ENCODE measurements at regions not wholly inside any gene's neighbourhood (a gene's known extent, or its start where the extent isn't known, plus 50 kb on each side); places are given as distances from the start of the nearest gene placed in this dataset.

GRCh38 chr7:138369797-138370196 is 90.3 kb upstream of the TRIM24 start:
- Histone ChIP-seq H3F3A (ENCODE audit: insufficient read depth, low read length, poor library complexity, severe bottlenecking) (no peaks in the 10 kb centered on the region), H3K9me2 (ENCODE audit: insufficient read depth, low read length) (no peaks in the 10 kb centered on the region), H4K20me1 (ENCODE audit: insufficient read depth) (no peaks in the 10 kb centered on the region), H3K4me3 (ENCODE audit: low read length) (no peak overlapping the region), H3K79me2 (replicated peaks; ENCODE audit: insufficient read depth, low read length) (no peaks in the 10 kb centered on the region), H3K4me2 (ENCODE audit: low read length) (no peak overlapping the region), H3K27ac (ENCODE audit: low read length) (no peak overlapping the region), H2AFZ (ENCODE audit: low read depth, low read length) (no peak overlapping the region), H3K36me3 (ENCODE audit: insufficient read depth, low read length) (no peaks in the 10 kb centered on the region), H3K27me3 (ENCODE audit: insufficient read depth, low read depth, low read length) (no peaks in the 10 kb centered on the region), H3K9ac (ENCODE audit: low read length) (no peak overlapping the region), H3K9me3 (ENCODE audit: low read length) (no peaks in the 10 kb centered on the region)
- TF ChIP-seq EZH2 (IDR thresholded peaks at IDR 0.05; ENCODE audit: borderline replicate concordance, insufficient read depth, low read length, poor library complexity, severe bottlenecking) (no peak), EP300 (conservative IDR thresholded peaks at IDR 0.05; ENCODE audit: poor library complexity, severe bottlenecking) (no peak), MXI1 (conservative IDR thresholded peaks at IDR 0.05; ENCODE audit: poor library complexity, severe bottlenecking) (no peak), POLR2AphosphoS5 (IDR thresholded peaks at IDR 0.05) (no peak), CTCF (IDR thresholded peaks at IDR 0.05; ENCODE audit: poor library complexity, severe bottlenecking) (no peak), REST (IDR thresholded peaks at IDR 0.05; ENCODE audit: borderline replicate concordance) (no peak), TAF1 (IDR thresholded peaks at IDR 0.05; ENCODE audit: low read depth) (no peak), RAD21 (conservative IDR thresholded peaks at IDR 0.05) (no peak), SMC3 (conservative IDR thresholded peaks at IDR 0.05; ENCODE audit: poor library complexity) (no peak)

GRCh38 chr7:138370956-138371355 is 89.1 kb upstream of the TRIM24 start:
- no peak overlapping the region for H3K4me2 ChIP-seq (ENCODE audit: low read length)
- H2AFZ ChIP-seq (ENCODE audit: low read depth, low read length): no peak overlapping the region
- no peaks in the 10 kb centered on the region for H4K20me1 ChIP-seq (ENCODE audit: insufficient read depth)
- H3K27me3 ChIP-seq (ENCODE audit: insufficient read depth, low read depth, low read length): no peaks in the 10 kb centered on the region
- H3K27ac ChIP-seq (ENCODE audit: low read length): no peak overlapping the region
- no peaks in the 10 kb centered on the region for H3K79me2 ChIP-seq (replicated peaks; ENCODE audit: insufficient read depth, low read length)
- no peak overlapping the region for H3K9ac ChIP-seq (ENCODE audit: low read length)
- no peaks in the 10 kb centered on the region for H3F3A ChIP-seq (ENCODE audit: insufficient read depth, low read length, poor library complexity, severe bottlenecking)
- H3K9me3 ChIP-seq (ENCODE audit: low read length): no peaks in the 10 kb centered on the region
- H3K4me3 ChIP-seq (ENCODE audit: low read length): no peak overlapping the region
- H3K36me3 ChIP-seq (ENCODE audit: insufficient read depth, low read length): no peaks in the 10 kb centered on the region
- no peaks in the 10 kb centered on the region for H3K9me2 ChIP-seq (ENCODE audit: insufficient read depth, low read length)
- TF ChIP-seq SMC3 (conservative IDR thresholded peaks at IDR 0.05; ENCODE audit: poor library complexity): no peak
- no peak for TF ChIP-seq MXI1 (conservative IDR thresholded peaks at IDR 0.05; ENCODE audit: poor library complexity, severe bottlenecking)

Data from neural cell (in vitro differentiated cells).